DND-41 (cell line): ENCODE measurements at regions not wholly inside any gene's neighbourhood (a gene's known extent, or its start where the extent isn't known, plus 50 kb on each side); places are given as distances from the start of the nearest gene placed in this dataset.

ENCODE experiments used
- ATAC-seq: fragments of 200-7000 bp; cut with Tn5 transposase; 3 replicates; pipeline ENCODE4 v1.9.1; 2021; ENCODE audit warnings: low read depth; ENCODE audit not compliant: insufficient read depth
- DNase-seq: peaks from one replicate; pipeline ENCODE4 v3.0.0-alpha.2; 2020
- H2AFZ ChIP-seq: 2 replicates; pipeline ENCODE4 v1.6.0; 2012; ENCODE audit warnings: low read depth, low read length
- H3K27ac ChIP-seq: 2 replicates; pipeline ENCODE4 v1.5.1; 2012; ENCODE audit warnings: low read length, inconsistent platforms
- H3K27me3 ChIP-seq: fragments of 200-600 bp; sonication (generic); 2 replicates; pipeline ENCODE4 v1.6.0; 2012; ENCODE audit warnings: low read length, mild to moderate bottlenecking, inconsistent platforms; ENCODE audit not compliant: insufficient read depth, poor library complexity
- H3K36me3 ChIP-seq: 2 replicates; pipeline ENCODE4 v1.5.1; 2012; ENCODE audit warnings: low read length, inconsistent platforms; ENCODE audit not compliant: insufficient read depth
- H3K4me1 ChIP-seq: 2 replicates; pipeline ENCODE4 v1.5.1; 2012; ENCODE audit warnings: mild to moderate bottlenecking, low read length; ENCODE audit not compliant: insufficient read depth
- H3K4me2 ChIP-seq: 2 replicates; pipeline ENCODE4 v1.6.0; 2012; ENCODE audit warnings: mild to moderate bottlenecking, moderate library complexity, low read length, inconsistent platforms; ENCODE audit not compliant: insufficient read depth
- H3K4me3 ChIP-seq, 2 experiments: fragments of 200-600 bp in 1 of 2; shearing (Covaris generic) in 1 of 2; 2 replicates each; pipeline ENCODE4 v1.5.1; 2012 to 2016; ENCODE audit warnings: inconsistent platforms in 2 of 2, low read length in 2 of 2, mild to moderate bottlenecking in 2 of 2, low read depth in 1 of 2, moderate library complexity in 1 of 2
- H3K79me2 ChIP-seq: 2 replicates; pipeline ENCODE4 v1.6.0; 2012; ENCODE audit warnings: low read length, inconsistent platforms; ENCODE audit not compliant: insufficient read depth
- H3K9ac ChIP-seq: 2 replicates; pipeline ENCODE4 v1.6.0; 2012; ENCODE audit warnings: low read depth, mild to moderate bottlenecking, inconsistent platforms, low read length, moderate library complexity
- H3K9me3 ChIP-seq: 2 replicates; pipeline ENCODE4 v1.5.1; 2012; ENCODE audit warnings: low read length, moderate library complexity, mild to moderate bottlenecking, inconsistent platforms; ENCODE audit not compliant: insufficient read depth, severe bottlenecking
- H4K20me1 ChIP-seq: 2 replicates; pipeline ENCODE4 v1.6.0; 2012; ENCODE audit warnings: low read length; ENCODE audit not compliant: insufficient read depth
- EZH2 ChIP-seq: IDR thresholded peaks from 3 replicates; pipeline ENCODE4 v1.6.1; 2012; ENCODE audit warnings: borderline replicate concordance, low read depth, mild to moderate bottlenecking, moderate library complexity, low read length, inconsistent platforms; ENCODE audit not compliant: severe bottlenecking
- TF ChIP-seq, protein P1 (sequence below): IDR thresholded peaks from 2 replicates; pipeline ENCODE4 v1.5.1; 2012; ENCODE audit warnings: borderline replicate concordance, low read length, moderate library complexity, mild to moderate bottlenecking; ENCODE audit not compliant: poor library complexity, severe bottlenecking; ENCODE audit errors: extremely low read depth

DNA sequence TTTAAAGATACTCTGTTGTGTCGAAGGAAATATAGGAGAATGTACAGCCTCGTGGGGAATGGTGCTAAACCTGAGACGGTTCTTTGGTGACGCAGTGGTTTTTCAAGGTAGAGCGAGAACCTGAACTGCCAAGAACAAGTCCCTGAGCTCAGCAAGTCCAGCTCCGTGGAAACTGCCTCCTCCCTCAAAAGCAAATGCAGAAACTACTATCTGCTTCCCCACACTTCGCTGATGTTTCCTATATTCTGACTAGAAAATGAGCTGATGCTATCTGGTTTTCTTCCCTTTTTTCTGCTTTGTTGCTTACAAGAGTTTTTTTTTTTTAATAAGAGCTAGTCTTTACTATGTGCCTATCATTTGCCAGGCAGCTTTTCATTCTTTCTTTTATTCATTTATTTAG is 85.3 kb upstream of the LY86 start:
- TF ChIP-seq, protein P1, sequence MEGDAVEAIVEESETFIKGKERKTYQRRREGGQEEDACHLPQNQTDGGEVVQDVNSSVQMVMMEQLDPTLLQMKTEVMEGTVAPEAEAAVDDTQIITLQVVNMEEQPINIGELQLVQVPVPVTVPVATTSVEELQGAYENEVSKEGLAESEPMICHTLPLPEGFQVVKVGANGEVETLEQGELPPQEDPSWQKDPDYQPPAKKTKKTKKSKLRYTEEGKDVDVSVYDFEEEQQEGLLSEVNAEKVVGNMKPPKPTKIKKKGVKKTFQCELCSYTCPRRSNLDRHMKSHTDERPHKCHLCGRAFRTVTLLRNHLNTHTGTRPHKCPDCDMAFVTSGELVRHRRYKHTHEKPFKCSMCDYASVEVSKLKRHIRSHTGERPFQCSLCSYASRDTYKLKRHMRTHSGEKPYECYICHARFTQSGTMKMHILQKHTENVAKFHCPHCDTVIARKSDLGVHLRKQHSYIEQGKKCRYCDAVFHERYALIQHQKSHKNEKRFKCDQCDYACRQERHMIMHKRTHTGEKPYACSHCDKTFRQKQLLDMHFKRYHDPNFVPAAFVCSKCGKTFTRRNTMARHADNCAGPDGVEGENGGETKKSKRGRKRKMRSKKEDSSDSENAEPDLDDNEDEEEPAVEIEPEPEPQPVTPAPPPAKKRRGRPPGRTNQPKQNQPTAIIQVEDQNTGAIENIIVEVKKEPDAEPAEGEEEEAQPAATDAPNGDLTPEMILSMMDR: no peak
- TF ChIP-seq EZH2: no peak

DNA sequence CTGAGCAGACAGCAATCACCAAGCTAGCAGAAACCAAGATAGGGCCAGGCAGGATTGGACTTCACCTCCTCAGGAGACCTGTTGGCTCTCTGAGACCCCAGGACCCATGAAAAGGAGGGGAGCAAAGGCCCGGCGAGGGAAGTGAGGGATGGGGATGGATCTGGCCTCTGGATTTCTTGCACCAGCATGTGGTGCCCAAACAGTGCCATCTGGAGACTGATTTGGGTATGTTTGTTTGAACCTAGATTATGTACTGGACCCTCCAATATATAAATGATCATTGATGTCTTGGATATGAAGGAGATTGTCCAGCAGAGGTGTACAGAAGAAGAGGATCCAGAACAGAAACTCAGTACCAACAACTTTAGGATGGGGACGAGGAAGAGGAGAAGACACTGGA is 83.4 kb upstream of the LY86 start:
- Histone ChIP-seq H3K27me3 (peaks cover 26% of the 10 kb centered on the region), H3K9me3 (no peaks in the 10 kb centered on the region), H3K4me3 (no peak overlapping the region), H2AFZ (no peak overlapping the region), H4K20me1 (no peaks in the 10 kb centered on the region), H3K79me2 (no peaks in the 10 kb centered on the region), H3K36me3 (no peaks in the 10 kb centered on the region), H3K4me2 (no peak overlapping the region), H3K4me1 (no peaks in the 10 kb centered on the region), H3K27ac (no peak overlapping the region), H3K9ac (no peak overlapping the region)
- ATAC-seq (no peak), DNase-seq (no peak)
- TF ChIP-seq, protein P1: peak; percentile 8
- TF ChIP-seq EZH2: no peak

More for the DNA sequence above, 85.3 kb upstream of the LY86 start:
- Histone ChIP-seq H3K4me3 (no peak overlapping the region), H3K9ac (no peak overlapping the region), H3K9me3 (no peaks in the 10 kb centered on the region), H3K4me1 (no peaks in the 10 kb centered on the region), H3K27ac (no peak overlapping the region), H3K79me2 (no peaks in the 10 kb centered on the region), H4K20me1 (no peaks in the 10 kb centered on the region), H3K36me3 (no peaks in the 10 kb centered on the region), H2AFZ (no peak overlapping the region), H3K4me2 (no peak overlapping the region), H3K27me3 (peaks cover 26% of the 10 kb centered on the region)
- ATAC-seq (no peak), DNase-seq (no peak)

DNA sequence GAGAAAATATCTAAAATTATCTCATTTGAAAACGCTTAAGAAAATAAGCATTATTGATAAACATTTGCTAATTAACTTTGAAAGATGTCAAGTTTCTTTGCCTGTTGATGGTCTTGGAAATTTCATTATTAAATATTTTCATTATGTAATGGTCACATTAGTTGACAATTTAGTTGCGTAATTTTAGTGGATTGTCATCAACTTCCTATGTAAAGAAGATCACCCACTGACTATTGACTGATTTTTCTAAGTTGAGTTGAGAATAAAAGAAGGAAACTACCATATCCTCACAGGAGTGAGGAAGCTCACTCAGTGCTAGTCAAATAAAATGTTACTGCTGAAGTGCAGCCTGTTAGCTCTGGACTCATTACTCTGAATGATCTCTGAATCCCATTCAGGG is 79.9 kb upstream of the LY86 start:
- TF ChIP-seq, protein P1: no peak
- no peak for TF ChIP-seq EZH2
- Histone ChIP-seq H3K4me3 (no peak overlapping the region), H2AFZ (no peak overlapping the region), H3K36me3 (no peaks in the 10 kb centered on the region), H3K9ac (no peak overlapping the region), H4K20me1 (no peaks in the 10 kb centered on the region), H3K27ac (no peak overlapping the region), H3K4me2 (no peak overlapping the region), H3K27me3 (peaks cover 22% of the 10 kb centered on the region), H3K4me1 (no peaks in the 10 kb centered on the region), H3K9me3 (no peaks in the 10 kb centered on the region), H3K79me2 (no peaks in the 10 kb centered on the region)
- no peak for DNase-seq
- ATAC-seq: no peak

DNA sequence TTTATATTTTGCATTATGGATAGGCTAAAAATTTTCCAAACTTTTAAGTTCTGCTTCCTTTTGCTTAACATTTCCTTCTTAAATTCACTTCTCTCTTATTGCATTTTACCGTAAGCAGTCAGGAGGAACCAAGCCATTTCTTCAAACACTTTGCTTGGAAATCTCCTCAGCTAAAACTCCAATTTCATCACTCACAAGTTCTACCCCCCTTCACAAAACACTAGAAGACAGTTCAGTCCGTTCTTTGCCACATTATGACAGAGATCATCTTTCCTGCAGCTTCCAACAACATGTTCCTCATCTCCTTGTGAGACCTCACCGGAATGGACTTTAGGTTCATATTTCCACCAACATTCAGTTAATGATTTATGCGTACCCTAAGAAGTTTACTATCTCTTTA is 79.2 kb upstream of the LY86 start:
- Histone ChIP-seq H3K79me2 (no peaks in the 10 kb centered on the region), H3K4me2 (no peak overlapping the region), H4K20me1 (no peaks in the 10 kb centered on the region), H3K4me1 (no peaks in the 10 kb centered on the region), H3K9me3 (no peaks in the 10 kb centered on the region), H3K4me3 (no peak overlapping the region), H3K27me3 (peaks cover 17% of the 10 kb centered on the region), H3K9ac (no peak overlapping the region), H2AFZ (no peak overlapping the region), H3K27ac (no peak overlapping the region), H3K36me3 (no peaks in the 10 kb centered on the region)
- TF ChIP-seq EZH2: no peak
- TF ChIP-seq, protein P1: no peak
- no peak for ATAC-seq
- DNase-seq: no peak
